Esophagus (tissue), 2 donors: ENCODE measurements at regions not wholly inside any gene's neighbourhood (a gene's known extent, or its start where the extent isn't known, plus 50 kb on each side); places are given as distances from the start of the nearest gene placed in this dataset.

Experiments
- H3K27ac ChIP-seq, 2 donors: one replicate each; pipeline ENCODE4 v1.5.1; 2013; ENCODE audit warnings: low read depth in 2 of 2, mild to moderate bottlenecking in 2 of 2, inconsistent platforms in 1 of 2, low read length in 1 of 2, moderate library complexity in 1 of 2
- H3K27me3 ChIP-seq, 2 donors: one replicate each; pipeline ENCODE4 v1.6.1; 2013; ENCODE audit warnings: low read length in 2 of 2, control low read depth in 1 of 2, mild to moderate bottlenecking in 1 of 2; ENCODE audit not compliant: insufficient read depth in 2 of 2, control insufficient read depth in 1 of 2
- H3K36me3 ChIP-seq, 2 donors: one replicate each; pipeline ENCODE4 v1.6.1; 2013; ENCODE audit warnings: low read length in 1 of 2; ENCODE audit not compliant: control insufficient read depth in 2 of 2, insufficient read depth in 2 of 2
- H3K4me1 ChIP-seq, 2 donors: one replicate each; pipeline ENCODE4 v1.6.1; 2013; ENCODE audit warnings: low read length in 1 of 2; ENCODE audit not compliant: control insufficient read depth in 2 of 2, insufficient read depth in 2 of 2
- H3K4me3 ChIP-seq, 2 donors: one replicate each; pipeline ENCODE4 v1.5.1; 2013; ENCODE audit warnings: low read length in 2 of 2, mild to moderate bottlenecking in 2 of 2, low read depth in 1 of 2, moderate library complexity in 1 of 2
- H3K9me3 ChIP-seq, 2 donors: one replicate each; pipeline ENCODE4 v1.6.1; 2013; ENCODE audit warnings: mild to moderate bottlenecking in 2 of 2, low read depth in 1 of 2, low read length in 1 of 2, moderate library complexity in 1 of 2; ENCODE audit not compliant: control insufficient read depth in 2 of 2, insufficient read depth in 1 of 2
- WGBS, 2 donors: extraction: QIAGEN DNeasy Blood & Tissue Kit; methylation state at CpG; one replicate each; pipeline ENCODE4 v1.1.7; 2013; 5-methylcytosine and 5-hydroxymethylcytosine counted together
- donor health status: healthy with polysubstance abuse.
- donor health status: Bipolar disorder and iron deficiency.

GRCh38 chr12:93134175-93134890, 205.2 kb upstream of the EEA1 start:
- 74 to 92% methylated on average over 6 of the region's 6 CpGs for WGBS, 2 donors
- H3K27ac ChIP-seq, result no peak overlapping the region
- no peak overlapping the region for H3K4me3 ChIP-seq
- H3K9me3 ChIP-seq, result no peaks in the 10 kb centered on the region
- no peaks in the 10 kb centered on the region for H3K36me3 ChIP-seq
- H3K27me3 ChIP-seq, result no peaks in the 10 kb centered on the region
- peaks cover 0 to 5% of the 10 kb centered on the region in 2 donors for H3K4me1 ChIP-seq

GRCh38 chr12:93134893-93135285, 205.8 kb upstream of the EEA1 start:
- Histone ChIP-seq H3K9me3 (no peaks in the 10 kb centered on the region), H3K27ac (peak overlapping the region in 1 of 2 donors; percentile 9), H3K4me1 (peaks cover 0 to 7% of the 10 kb centered on the region in 2 donors), H3K36me3 (no peaks in the 10 kb centered on the region), H3K27me3 (no peaks in the 10 kb centered on the region), H3K4me3 (no peak overlapping the region)
- 87 to 92% methylated on average over 3 of the region's 3 CpGs for WGBS, 2 donors

DNA sequence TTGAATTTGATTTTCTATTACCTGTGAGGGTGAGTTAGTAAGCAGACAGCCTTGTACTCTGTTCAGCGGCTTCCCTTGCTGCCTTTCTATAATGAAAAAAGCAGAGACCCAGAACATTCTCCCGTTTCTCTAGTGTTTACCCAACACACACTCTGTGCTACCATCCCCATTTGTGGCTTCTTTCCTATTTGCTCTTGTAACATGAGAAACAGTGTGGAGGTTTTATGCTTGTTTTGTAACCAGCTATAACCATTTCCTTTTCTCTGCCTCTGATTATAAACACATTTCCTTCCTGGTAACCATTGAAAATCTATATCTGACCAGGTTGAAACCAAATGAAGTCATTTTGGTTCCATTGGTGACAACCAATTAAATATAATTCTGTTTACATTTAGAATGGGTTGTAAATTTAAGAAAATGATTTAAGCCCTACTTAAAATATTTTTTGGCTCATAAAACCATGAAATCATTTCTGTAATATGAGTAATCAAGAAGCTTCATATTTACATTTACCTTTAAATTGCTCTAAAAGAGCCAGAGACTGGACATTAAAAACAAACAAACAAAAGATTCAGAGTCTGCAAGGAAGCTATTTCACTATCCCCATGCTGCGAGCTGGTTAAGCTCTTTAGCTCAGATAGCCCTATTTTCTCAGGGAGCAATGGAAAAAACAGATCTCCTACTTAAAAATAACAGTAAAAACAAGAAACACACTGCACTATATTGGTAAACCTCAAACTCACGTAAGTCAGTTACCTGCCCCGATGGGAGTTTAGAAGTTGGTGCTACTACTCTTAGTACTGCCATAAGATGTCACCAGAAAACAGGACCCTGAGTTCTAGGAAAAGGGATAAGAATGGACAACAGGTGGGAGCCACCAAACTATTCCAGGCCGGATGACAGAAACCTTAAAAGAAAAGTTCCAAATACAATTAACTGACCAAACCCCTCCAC, 206.5 kb upstream of the EEA1 start:
- Histone ChIP-seq H3K4me3 (no peak overlapping the region), H3K27ac (no peak overlapping the region), H3K4me1 (peaks cover 0 to 7% of the 10 kb centered on the region in 2 donors), H3K9me3 (no peaks in the 10 kb centered on the region), H3K27me3 (no peaks in the 10 kb centered on the region), H3K36me3 (no peaks in the 10 kb centered on the region)
- WGBS, 2 donors, result 65 to 67% methylated on average over 6 of the region's 6 CpGs

- Histone ChIP-seq H3K36me3 (no peaks in the 10 kb centered on the region), H3K27me3 (no peaks in the 10 kb centered on the region), H3K9me3 (no peaks in the 10 kb centered on the region), H3K27ac (no peak overlapping the region), H3K4me1 (peaks cover 0 to 7% of the 10 kb centered on the region in 2 donors), H3K4me3 (no peak overlapping the region)
- WGBS, 2 donors, result 75 to 81% methylated on average over 6 of the region's 6 CpGs
Measured at GRCh38 chr12:93136253-93137055, 207.4 kb upstream of the EEA1 start.

GRCh38 chr12:93137656-93138612, 208.8 kb upstream of the EEA1 start:
- no peak overlapping the region for H3K4me3 ChIP-seq
- no peaks in the 10 kb centered on the region for H3K27me3 ChIP-seq
- 45 to 53% methylated on average over 6 of the region's 6 CpGs for WGBS, 2 donors
- no peaks in the 10 kb centered on the region for H3K9me3 ChIP-seq
- H3K27ac ChIP-seq, result peak overlapping the region; percentile 56 to 59
- no peaks in the 10 kb centered on the region for H3K36me3 ChIP-seq
- H3K4me1 ChIP-seq, result peaks cover 0 to 7% of the 10 kb centered on the region in 2 donors

DNA sequence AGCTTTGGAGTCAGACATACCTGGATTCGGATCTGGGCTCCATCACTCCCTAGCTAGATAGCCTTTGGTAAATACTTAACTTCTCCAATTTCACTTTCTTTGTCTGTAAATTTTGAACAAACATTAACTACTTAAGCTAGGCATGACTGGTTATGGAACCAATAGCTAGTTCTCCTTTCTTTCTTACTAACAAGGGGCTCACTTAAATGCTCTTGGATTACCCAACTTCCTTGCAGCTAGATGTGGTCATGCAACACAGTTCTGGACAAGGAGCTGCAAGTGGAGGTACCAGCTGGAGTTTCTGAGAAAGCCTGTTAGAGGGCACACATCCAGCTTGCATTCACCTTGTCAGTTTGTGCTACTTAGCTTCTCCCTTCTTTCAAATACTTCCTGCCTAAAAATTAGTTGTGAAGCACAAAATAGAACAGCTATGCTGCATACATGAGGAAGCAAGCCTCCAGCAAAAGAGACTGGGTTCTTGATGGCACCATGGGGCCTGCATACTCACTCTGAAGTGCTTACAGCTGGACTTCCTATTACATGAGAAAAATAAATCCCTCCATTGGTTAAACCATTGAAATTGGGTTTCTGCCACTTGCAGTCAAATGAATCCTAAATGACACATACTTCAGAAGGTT, 210.1 kb upstream of the EEA1 start:
- Histone ChIP-seq H3K27me3 (no peaks in the 10 kb centered on the region), H3K4me3 (no peak overlapping the region), H3K9me3 (no peaks in the 10 kb centered on the region), H3K4me1 (peaks cover 0 to 6% of the 10 kb centered on the region in 2 donors), H3K27ac (peak overlapping the region in 1 of 2 donors; percentile 52), H3K36me3 (no peaks in the 10 kb centered on the region)
- WGBS, 2 donors, result 55 to 65% methylated on average over 1 of the region's 1 CpG

DNA sequence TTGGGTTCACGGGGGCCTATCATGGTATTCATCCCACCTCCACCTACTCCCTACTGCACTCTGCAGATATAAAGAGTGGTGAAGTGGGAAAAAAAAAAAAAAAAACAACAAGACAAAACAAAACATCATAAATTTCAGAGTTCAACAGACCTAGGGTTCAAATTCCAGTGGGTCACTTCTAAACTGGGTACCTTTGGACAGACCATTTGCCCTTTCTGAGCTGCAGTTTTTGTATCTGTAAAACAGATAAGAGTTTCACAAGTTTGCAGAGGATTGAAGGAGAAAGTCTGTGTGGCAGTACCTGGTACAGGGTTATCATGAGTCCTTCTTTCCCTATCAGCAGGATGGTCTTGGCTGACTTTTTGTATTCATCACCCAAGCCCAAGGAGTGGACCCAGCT, 211.2 kb upstream of the EEA1 start:
- H3K4me3 ChIP-seq, result no peak overlapping the region
- no peaks in the 10 kb centered on the region for H3K27me3 ChIP-seq
- no peaks in the 10 kb centered on the region for H3K9me3 ChIP-seq
- no peak overlapping the region for H3K27ac ChIP-seq
- peaks cover 0 to 5% of the 10 kb centered on the region in 2 donors for H3K4me1 ChIP-seq
- 100% methylated on average over 1 of the region's 1 CpG for WGBS, 2 donors
- no peaks in the 10 kb centered on the region for H3K36me3 ChIP-seq

- Histone ChIP-seq H3K36me3 (no peaks in the 10 kb centered on the region), H3K9me3 (no peaks in the 10 kb centered on the region), H3K4me1 (peaks cover 0 to 5% of the 10 kb centered on the region in 2 donors), H3K27me3 (no peaks in the 10 kb centered on the region), H3K4me3 (no peak overlapping the region), H3K27ac (no peak overlapping the region)
- WGBS, 2 donors, result 80 to 89% methylated on average over 6 of the region's 6 CpGs
Measured at GRCh38 chr12:93140801-93141200, 211.7 kb upstream of the EEA1 start.
